ENCODE measurements at regions not wholly inside any gene's neighbourhood (a gene's known extent, or its start where the extent isn't known, plus 50 kb on each side); places are given as distances from the start of the nearest gene placed in this dataset.

DNA sequence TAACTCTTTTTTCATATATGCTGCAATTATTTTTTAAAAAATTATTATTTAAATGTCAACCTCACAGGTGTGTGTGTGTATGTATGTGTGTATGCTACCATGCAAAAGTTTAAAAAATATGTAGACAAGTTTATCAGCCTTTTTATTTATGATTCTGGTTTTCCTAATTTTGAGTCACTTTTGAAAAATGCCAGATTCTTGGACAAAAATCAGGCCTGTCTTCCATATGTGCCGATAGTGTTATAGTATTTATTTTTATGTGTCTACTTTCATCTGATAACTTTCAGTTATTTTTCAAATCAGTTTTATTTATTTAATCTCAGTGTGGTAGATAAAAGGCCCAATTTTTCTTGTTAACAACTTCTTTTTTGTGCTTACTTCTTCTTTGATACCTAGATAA is 176.2 kb downstream of the RDH14 start:
- POLR2A ChIA-PET (ENCODE audit: unreplicated experiment), result no interaction called here
- H3K4me3 ChIP-seq, result no peak overlapping the region
- DNase-seq, result no peak
- TF ChIP-seq CTCF (conservative IDR thresholded peaks at IDR 0.05) (no peak), EZH2 (IDR thresholded peaks at IDR 0.05; ENCODE audit: low read depth) (no peak)
- H3K27me3 ChIP-seq (ENCODE audit: insufficient read depth, low read depth), result no peaks in the 10 kb centered on the region
- CTCF ChIA-PET, result no interaction called here
- no peak overlapping the region for H3K27ac ChIP-seq
- H3K4me1 ChIP-seq (replicated peaks; ENCODE audit: insufficient read depth), result no peaks in the 10 kb centered on the region
- BruUV-seq (replicated peaks), result no TSS peak
- no peaks in the 10 kb centered on the region for H3K79me2 ChIP-seq (ENCODE audit: low read depth)
- intact Hi-C loops (cut with micrococcal nuclease; ENCODE audit: unreplicated experiment), result no loop called here
- H3K4me2 ChIP-seq, result no peak overlapping the region
- H2AFZ ChIP-seq, result no peak overlapping the region
- H3K36me3 ChIP-seq (ENCODE audit: low read depth), result no peaks in the 10 kb centered on the region
- H3K9me2 ChIP-seq (ENCODE audit: insufficient read depth), result no peaks in the 10 kb centered on the region
- H3K9me3 ChIP-seq (ENCODE audit: insufficient read depth, low read depth), result no peaks in the 10 kb centered on the region
- H4K20me1 ChIP-seq (ENCODE audit: insufficient read depth), result no peaks in the 10 kb centered on the region
- no peaks in the 10 kb centered on the region for H3F3A ChIP-seq (ENCODE audit: insufficient read depth, low read depth)

- Histone ChIP-seq H3K4me1 (replicated peaks; ENCODE audit: insufficient read depth) (no peaks in the 10 kb centered on the region), H3K79me2 (ENCODE audit: low read depth) (no peaks in the 10 kb centered on the region), H4K20me1 (ENCODE audit: insufficient read depth) (no peaks in the 10 kb centered on the region), H3K9me3 (ENCODE audit: insufficient read depth, low read depth) (no peaks in the 10 kb centered on the region), H3K27ac (no peak overlapping the region), H3F3A (ENCODE audit: insufficient read depth, low read depth) (no peaks in the 10 kb centered on the region), H2AFZ (no peak overlapping the region), H3K27me3 (ENCODE audit: insufficient read depth, low read depth) (no peaks in the 10 kb centered on the region), H3K4me3 (no peak overlapping the region), H3K4me2 (no peak overlapping the region), H3K36me3 (ENCODE audit: low read depth) (no peaks in the 10 kb centered on the region), H3K9me2 (ENCODE audit: insufficient read depth) (no peaks in the 10 kb centered on the region)
- no peak for TF ChIP-seq CTCF (conservative IDR thresholded peaks at IDR 0.05)
- ChIA-PET CTCF (no interaction called here), POLR2A (ENCODE audit: unreplicated experiment) (no interaction called here)
- DNase-seq, result no peak
- no TSS peak for BruUV-seq (replicated peaks)
- intact Hi-C loops (cut with micrococcal nuclease; ENCODE audit: unreplicated experiment), result no loop called here
Measured at GRCh38 chr2:18381386-18381785, 179.1 kb downstream of the RDH14 start.

DNA sequence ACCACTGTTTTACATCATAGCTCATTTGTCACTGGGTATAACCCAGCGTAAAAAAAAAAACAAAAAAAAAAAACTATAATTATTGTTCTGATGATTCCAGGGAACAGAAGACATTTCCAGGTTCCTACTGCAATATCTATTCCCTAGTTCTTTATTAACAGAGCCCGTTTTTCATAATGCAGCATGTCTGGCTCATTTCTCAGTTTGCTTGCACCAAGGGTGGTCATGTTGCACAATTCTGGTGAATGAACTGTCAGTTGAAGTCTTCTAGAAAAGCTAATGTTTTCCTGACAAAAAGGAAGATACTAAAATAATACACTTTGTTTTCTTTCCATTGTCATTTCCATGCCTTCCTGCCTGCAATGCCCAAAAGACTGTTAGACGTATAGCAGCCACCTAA is 180.1 kb downstream of the RDH14 start:
- no peak for TF ChIP-seq CTCF (conservative IDR thresholded peaks at IDR 0.05)
- no peak for TF ChIP-seq EZH2 (IDR thresholded peaks at IDR 0.05; ENCODE audit: low read depth)
- intact Hi-C loops (cut with micrococcal nuclease; ENCODE audit: unreplicated experiment), result no loop called here
- CTCF ChIA-PET, result no interaction called here

More for the DNA sequence above, 180.1 kb downstream of the RDH14 start:
- DNase-seq, result no peak
- Histone ChIP-seq H3K27ac (no peak overlapping the region), H3K9me3 (ENCODE audit: insufficient read depth, low read depth) (no peaks in the 10 kb centered on the region), H3K9me2 (ENCODE audit: insufficient read depth) (no peaks in the 10 kb centered on the region), H3F3A (ENCODE audit: insufficient read depth, low read depth) (no peaks in the 10 kb centered on the region), H3K4me3 (no peak overlapping the region), H4K20me1 (ENCODE audit: insufficient read depth) (no peaks in the 10 kb centered on the region), H3K36me3 (ENCODE audit: low read depth) (no peaks in the 10 kb centered on the region), H3K4me1 (replicated peaks; ENCODE audit: insufficient read depth) (no peaks in the 10 kb centered on the region), H3K79me2 (ENCODE audit: low read depth) (no peaks in the 10 kb centered on the region), H2AFZ (no peak overlapping the region), H3K4me2 (no peak overlapping the region), H3K27me3 (ENCODE audit: insufficient read depth, low read depth) (no peaks in the 10 kb centered on the region)
- BruUV-seq (replicated peaks), result no TSS peak
- POLR2A ChIA-PET (ENCODE audit: unreplicated experiment), result no interaction called here

Data from PC-9 (cell line).